RWPE2 (cell line): ENCODE measurements at regions not wholly inside any gene's neighbourhood (a gene's known extent, or its start where the extent isn't known, plus 50 kb on each side); places are given as distances from the start of the nearest gene placed in this dataset.

Experiments
- ATAC-seq: fragments of 200-7000 bp; cut with Tn5 transposase; 3 replicates; pipeline ENCODE4 v1.9.1; 2021; ENCODE audit warnings: low read depth
- DNase-seq: peaks from one replicate; pipeline ENCODE4 v3.0.0-alpha.2; 2020; ENCODE audit warnings: low spot score
- H3K27ac ChIP-seq: fragments of 450-650 bp; 2 replicates; pipeline ENCODE4 v1.5.1; 2017; ENCODE audit warnings: mild to moderate bottlenecking; ENCODE audit not compliant: poor library complexity, severe bottlenecking
- H3K27me3 ChIP-seq: fragments of 250-450 bp; sonication (Bioruptor Pico); 2 replicates; pipeline ENCODE4 v1.5.1; 2021; ENCODE audit warnings: mild to moderate bottlenecking, moderate library complexity; ENCODE audit not compliant: insufficient read depth, poor library complexity, severe bottlenecking
- H3K36me3 ChIP-seq: fragments of 250-450 bp; sonication (Bioruptor Pico); 2 replicates; pipeline ENCODE4 v1.5.1; 2020; ENCODE audit warnings: low read depth, mild to moderate bottlenecking, moderate library complexity
- H3K4me1 ChIP-seq: fragments of 250-450 bp; sonication (Bioruptor Pico); 2 replicates; pipeline ENCODE4 v1.5.1; 2021; ENCODE audit warnings: mild to moderate bottlenecking, moderate library complexity; ENCODE audit not compliant: insufficient read depth, poor library complexity, severe bottlenecking
- H3K4me3 ChIP-seq: fragments of 250-450 bp; sonication (Bioruptor Pico); 2 replicates; pipeline ENCODE4 v1.5.1; 2021; ENCODE audit warnings: mild to moderate bottlenecking, moderate library complexity; ENCODE audit not compliant: severe bottlenecking
- H3K9me3 ChIP-seq: fragments of 250-450 bp; sonication (Bioruptor Pico); 2 replicates; pipeline ENCODE4 v1.5.1; 2021; ENCODE audit warnings: mild to moderate bottlenecking, moderate library complexity; ENCODE audit not compliant: severe bottlenecking
- CTCF ChIP-seq: fragments of 450-650 bp; IDR thresholded peaks from one replicate; pipeline ENCODE4 v1.5.1; 2017; ENCODE audit warnings: mild to moderate bottlenecking, moderate library complexity; ENCODE audit not compliant: poor library complexity, severe bottlenecking

- H3K4me1 ChIP-seq: peaks cover 3% of the 10 kb centered on the region
- ATAC-seq: no peak
- no peak for DNase-seq
- H3K27me3 ChIP-seq: no peaks in the 10 kb centered on the region
- H3K27ac ChIP-seq: no peak overlapping the region
- TF ChIP-seq CTCF: no peak
- H3K4me3 ChIP-seq: no peak overlapping the region
- no peaks in the 10 kb centered on the region for H3K9me3 ChIP-seq
- no peaks in the 10 kb centered on the region for H3K36me3 ChIP-seq
These were observed 181.5 kb upstream of the TSHZ3 start for GRCh38 chr19:31530781-31531180.

- Histone ChIP-seq H3K27ac (no peak overlapping the region), H3K36me3 (no peaks in the 10 kb centered on the region), H3K27me3 (no peaks in the 10 kb centered on the region), H3K4me1 (peaks cover 3% of the 10 kb centered on the region), H3K4me3 (no peak overlapping the region), H3K9me3 (no peaks in the 10 kb centered on the region)
- no peak for DNase-seq
- no peak for ATAC-seq
- TF ChIP-seq CTCF: no peak
These were observed 182.1 kb upstream of the TSHZ3 start for GRCh38 chr19:31531326-31531725.

- H3K27me3 ChIP-seq: no peaks in the 10 kb centered on the region
- peaks cover 3% of the 10 kb centered on the region for H3K4me1 ChIP-seq
- no peak for TF ChIP-seq CTCF
- no peak overlapping the region for H3K4me3 ChIP-seq
- H3K9me3 ChIP-seq: no peaks in the 10 kb centered on the region
- no peak overlapping the region for H3K27ac ChIP-seq
- DNase-seq (no peak), ATAC-seq (no peak)
- H3K36me3 ChIP-seq: no peaks in the 10 kb centered on the region
These were observed 182.8 kb upstream of the TSHZ3 start for GRCh38 chr19:31532034-31532433.

GRCh38 chr19:31533114-31533513 lies 183.9 kb upstream of the TSHZ3 start:
- no peak for DNase-seq
- Histone ChIP-seq H3K36me3 (no peaks in the 10 kb centered on the region), H3K27ac (no peak overlapping the region), H3K27me3 (no peaks in the 10 kb centered on the region), H3K4me1 (peaks cover 3% of the 10 kb centered on the region), H3K4me3 (no peak overlapping the region), H3K9me3 (no peaks in the 10 kb centered on the region)
- no peak for ATAC-seq
- no peak for TF ChIP-seq CTCF

- peaks cover 1% of the 10 kb centered on the region for H3K4me1 ChIP-seq
- no peak for ATAC-seq
- no peak for TF ChIP-seq CTCF
These were observed 185.0 kb upstream of the TSHZ3 start for GRCh38 chr19:31534231-31534630.

More at GRCh38 chr19:31534231-31534630, 185.0 kb upstream of the TSHZ3 start:
- Histone ChIP-seq H3K9me3 (no peaks in the 10 kb centered on the region), H3K36me3 (no peaks in the 10 kb centered on the region), H3K27me3 (no peaks in the 10 kb centered on the region), H3K4me3 (no peak overlapping the region), H3K27ac (no peak overlapping the region)
- DNase-seq: no peak
